ENCODE measurements at regions not wholly inside any gene's neighbourhood (a gene's known extent, or its start where the extent isn't known, plus 50 kb on each side); places are given as distances from the start of the nearest gene placed in this dataset.

DNA sequence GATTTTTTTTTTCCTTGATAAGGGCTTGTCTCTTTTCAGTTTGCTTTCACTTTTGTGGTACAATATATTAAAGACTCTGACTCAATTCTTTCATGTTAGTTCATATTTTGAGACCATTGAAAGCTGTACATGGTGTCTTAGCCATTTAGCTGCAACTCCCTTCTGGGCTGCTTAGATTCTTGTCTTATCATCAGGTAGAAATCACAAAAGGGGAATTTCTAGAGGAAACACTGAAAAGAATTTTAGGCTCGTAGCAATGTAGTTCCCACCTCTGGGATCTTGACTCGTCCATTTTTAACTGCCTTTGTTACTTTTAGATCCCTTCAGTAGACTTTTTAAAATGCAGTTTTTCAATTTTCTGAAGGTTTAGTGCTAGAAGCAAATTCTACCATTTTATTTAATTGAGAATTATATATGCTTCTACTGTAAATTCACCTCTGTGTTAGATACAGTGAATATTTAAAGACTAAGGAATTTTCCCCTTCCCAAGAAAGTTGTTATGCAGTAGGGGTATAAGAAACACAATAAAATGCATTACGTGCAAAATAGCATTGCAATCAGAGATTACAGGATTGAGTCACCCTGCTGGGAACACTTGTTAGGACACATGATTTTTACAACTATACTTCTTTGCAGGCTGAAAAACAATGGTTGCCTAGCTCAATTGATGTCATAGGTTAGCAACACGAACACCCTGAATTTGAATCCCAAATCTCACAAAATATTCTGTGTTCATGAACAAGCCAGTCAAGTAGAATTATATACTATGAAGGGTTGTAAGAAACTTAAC, 772.7 kb downstream of the PDCD6IP start:
- FAIRE-seq = no peak

DNA sequence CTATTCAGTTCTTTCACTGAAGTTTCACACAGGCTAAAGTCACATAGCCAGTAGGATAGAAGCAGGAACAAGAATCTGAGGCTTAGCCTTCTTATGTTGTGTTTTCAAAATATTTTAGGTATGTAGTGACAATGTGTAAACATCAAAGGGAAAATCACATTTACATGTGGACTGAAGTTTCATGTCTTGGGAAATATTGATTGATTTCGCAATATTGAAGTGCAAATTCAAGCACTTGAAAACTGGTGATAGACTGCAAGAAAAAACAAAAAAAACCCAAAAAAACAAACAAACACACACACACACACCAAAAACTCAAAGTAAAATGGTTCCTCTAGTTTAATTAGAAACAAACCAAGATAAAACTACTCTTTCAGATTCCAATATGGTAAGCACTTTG, 773.3 kb downstream of the PDCD6IP start:
- DNase-seq (ENCODE audit: insufficient read length) (no peak), FAIRE-seq (no peak)
- TF ChIP-seq POLR2A (IDR thresholded peaks at IDR 0.05; ENCODE audit: low read depth, low read length) (no peak), POLR2AphosphoS5 (IDR thresholded peaks at IDR 0.05; ENCODE audit: low read depth, low read length) (no peak), TAF1 (IDR thresholded peaks at IDR 0.05; ENCODE audit: borderline replicate concordance, low read depth, low read length) (no peak)

More for the DNA sequence above, 772.7 kb downstream of the PDCD6IP start:
- DNase-seq (ENCODE audit: insufficient read length) = no peak
- TF ChIP-seq POLR2AphosphoS5 (IDR thresholded peaks at IDR 0.05; ENCODE audit: low read depth, low read length) = no peak
- TF ChIP-seq POLR2A (IDR thresholded peaks at IDR 0.05; ENCODE audit: low read depth, low read length) = no peak
- no peak for TF ChIP-seq TAF1 (IDR thresholded peaks at IDR 0.05; ENCODE audit: borderline replicate concordance, low read depth, low read length)

DNA sequence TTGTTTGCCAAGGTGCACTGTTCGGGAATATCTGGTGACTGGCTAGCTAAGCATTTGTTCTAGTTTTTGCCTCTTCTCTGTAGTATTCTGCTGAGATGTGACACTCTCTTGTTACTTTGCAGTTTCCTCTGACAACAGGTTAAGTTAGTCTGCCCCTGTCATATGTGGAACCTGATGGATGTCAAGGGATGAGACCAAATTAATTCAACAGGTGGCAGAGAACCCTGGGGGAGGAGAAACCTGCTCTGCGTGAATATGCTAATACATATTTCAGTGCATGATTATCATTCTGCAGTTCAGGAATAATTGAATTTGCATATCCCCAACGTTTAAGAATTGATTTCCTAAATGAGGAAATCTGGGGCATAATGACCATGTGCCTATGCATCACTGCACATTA, 777.3 kb downstream of the PDCD6IP start:
- DNase-seq (ENCODE audit: insufficient read length) (no peak), FAIRE-seq (no peak)
- TF ChIP-seq TAF1 (IDR thresholded peaks at IDR 0.05; ENCODE audit: borderline replicate concordance, low read depth, low read length) = no peak
- TF ChIP-seq POLR2A (IDR thresholded peaks at IDR 0.05; ENCODE audit: low read depth, low read length) = no peak
- no peak for TF ChIP-seq POLR2AphosphoS5 (IDR thresholded peaks at IDR 0.05; ENCODE audit: low read depth, low read length)

DNA sequence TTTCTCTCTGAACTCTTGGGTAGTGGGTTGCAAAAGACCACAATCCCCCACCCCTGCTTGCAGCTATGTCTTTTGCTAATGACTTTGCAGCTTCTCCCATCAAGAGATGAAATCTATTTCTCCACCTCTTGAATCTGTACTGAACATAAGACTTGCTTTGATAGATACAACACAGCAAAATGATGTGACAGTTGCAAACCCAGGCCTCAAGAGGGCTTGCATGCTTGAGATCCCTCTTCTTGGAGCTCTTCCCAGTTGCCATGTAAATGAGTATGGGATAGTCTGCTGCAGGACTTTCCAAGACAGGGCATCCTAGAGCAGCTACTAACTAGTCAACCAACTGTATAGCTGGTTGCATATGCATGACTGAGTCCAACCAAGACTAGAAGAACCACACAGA, 783.6 kb downstream of the PDCD6IP start:
- no peak for TF ChIP-seq POLR2A (IDR thresholded peaks at IDR 0.05; ENCODE audit: low read depth, low read length)
- TF ChIP-seq TAF1 (IDR thresholded peaks at IDR 0.05; ENCODE audit: borderline replicate concordance, low read depth, low read length) = no peak
- TF ChIP-seq POLR2AphosphoS5 (IDR thresholded peaks at IDR 0.05; ENCODE audit: low read depth, low read length) = no peak
- FAIRE-seq (no peak), DNase-seq (ENCODE audit: insufficient read length) (no peak)

DNA sequence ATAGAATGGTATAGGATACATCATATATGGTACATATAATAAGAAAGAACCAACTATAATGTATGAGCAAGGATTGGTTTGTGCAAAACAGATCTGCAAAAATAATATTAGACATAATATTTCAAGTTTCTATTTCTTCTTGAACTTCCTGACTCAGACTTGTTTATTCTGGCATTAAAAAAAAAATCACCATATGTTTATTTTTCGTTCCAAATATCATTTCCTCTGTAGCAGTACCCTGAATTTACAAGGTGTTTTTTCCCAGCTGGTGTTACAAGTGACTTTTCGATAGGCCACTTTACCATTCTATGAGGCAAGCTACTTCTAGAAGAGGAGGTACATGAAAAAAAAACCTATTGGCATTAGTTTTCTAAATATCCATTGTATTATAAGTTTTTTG, 785.0 kb downstream of the PDCD6IP start:
- FAIRE-seq = no peak
- TF ChIP-seq POLR2AphosphoS5 (IDR thresholded peaks at IDR 0.05; ENCODE audit: low read depth, low read length) = no peak
- no peak for TF ChIP-seq TAF1 (IDR thresholded peaks at IDR 0.05; ENCODE audit: borderline replicate concordance, low read depth, low read length)
- TF ChIP-seq POLR2A (IDR thresholded peaks at IDR 0.05; ENCODE audit: low read depth, low read length) = no peak
- no peak for DNase-seq (ENCODE audit: insufficient read length)

DNA sequence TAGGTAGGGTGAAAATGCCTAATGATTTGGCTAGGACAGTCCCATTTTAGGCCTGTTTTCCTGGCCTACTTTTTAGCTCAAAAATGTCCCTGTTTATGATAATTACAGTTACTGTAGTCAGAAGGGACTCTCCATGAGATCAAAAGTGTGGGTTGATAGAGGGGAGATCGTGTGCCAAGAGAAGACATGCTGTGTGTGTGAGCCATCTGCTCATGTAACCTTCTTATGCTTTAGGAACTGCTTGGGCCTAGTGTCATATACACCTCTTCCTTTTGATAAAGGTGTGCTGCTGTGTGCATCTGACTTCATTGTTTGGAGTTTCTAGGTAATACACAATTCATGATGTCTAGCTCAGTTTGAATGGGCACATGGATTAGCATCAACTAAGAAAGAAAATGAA, 786.5 kb downstream of the PDCD6IP start:
- DNase-seq (ENCODE audit: insufficient read length) (no peak), FAIRE-seq (no peak)
- TF ChIP-seq POLR2AphosphoS5 (IDR thresholded peaks at IDR 0.05; ENCODE audit: low read depth, low read length) (no peak), POLR2A (IDR thresholded peaks at IDR 0.05; ENCODE audit: low read depth, low read length) (no peak), TAF1 (IDR thresholded peaks at IDR 0.05; ENCODE audit: borderline replicate concordance, low read depth, low read length) (no peak)

DNA sequence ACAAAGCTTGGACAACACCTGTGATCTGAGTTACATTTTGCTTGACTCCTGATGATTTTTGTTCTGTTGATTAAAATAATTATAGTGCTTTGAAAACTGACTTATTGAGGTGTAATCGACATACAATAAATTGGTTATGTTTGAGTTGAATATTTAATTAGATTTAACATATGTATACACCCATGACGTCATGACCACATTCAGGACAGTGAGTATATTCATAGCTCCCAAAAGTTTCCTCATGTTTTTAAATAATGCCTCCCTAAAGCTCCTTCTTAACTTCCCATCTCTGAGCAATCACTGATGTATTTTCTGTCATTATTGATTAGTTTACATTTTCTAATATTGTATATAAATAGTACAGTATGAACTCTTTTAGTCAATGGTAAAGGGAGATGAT, 801.2 kb downstream of the PDCD6IP start:
- DNase-seq (ENCODE audit: insufficient read length) (no peak), FAIRE-seq (no peak)
- TF ChIP-seq POLR2A (IDR thresholded peaks at IDR 0.05; ENCODE audit: low read depth, low read length) (no peak), POLR2AphosphoS5 (IDR thresholded peaks at IDR 0.05; ENCODE audit: low read depth, low read length) (no peak), TAF1 (IDR thresholded peaks at IDR 0.05; ENCODE audit: borderline replicate concordance, low read depth, low read length) (no peak)

DNA sequence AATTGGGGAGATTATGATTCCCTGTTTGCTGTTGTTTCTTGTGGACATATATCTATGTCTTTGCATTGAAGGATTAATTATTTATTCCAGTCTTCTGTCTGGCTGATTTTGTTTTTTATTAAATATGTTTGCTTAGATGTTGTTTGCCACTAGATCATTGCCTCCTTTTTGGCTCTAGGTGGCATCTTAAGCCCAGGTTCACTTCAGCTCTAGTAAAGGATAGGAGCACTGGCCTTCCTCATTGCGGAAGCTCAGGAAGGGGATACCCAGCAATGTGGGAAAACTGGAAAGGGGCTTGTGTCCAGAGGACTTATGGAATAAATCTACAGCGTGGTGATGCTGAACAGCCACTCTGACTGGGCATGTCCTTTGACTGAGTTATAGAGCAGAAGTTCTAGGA, 821.6 kb downstream of the PDCD6IP start:
- no peak for DNase-seq (ENCODE audit: insufficient read length)

DNA sequence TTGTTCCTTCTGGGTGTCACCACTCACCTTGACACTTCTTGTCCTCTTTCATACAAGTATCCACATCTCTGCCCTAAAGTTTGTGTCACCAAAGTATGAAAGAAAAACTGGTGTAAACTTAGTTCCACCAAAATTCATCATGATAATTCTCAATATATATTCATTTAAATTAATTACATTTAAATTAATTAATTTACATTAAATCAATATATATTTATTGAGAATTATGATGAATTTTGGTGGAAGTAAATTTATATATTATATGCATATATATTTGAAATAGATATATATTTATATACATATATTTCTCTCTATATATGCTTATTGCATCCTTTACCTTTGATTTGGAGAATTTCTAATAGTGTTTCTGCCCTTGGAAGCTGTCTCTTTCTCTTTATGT, 828.3 kb downstream of the PDCD6IP start:
- DNase-seq (ENCODE audit: insufficient read length) (no peak), FAIRE-seq (no peak)
- TF ChIP-seq POLR2A (IDR thresholded peaks at IDR 0.05; ENCODE audit: low read depth, low read length) (no peak), POLR2AphosphoS5 (IDR thresholded peaks at IDR 0.05; ENCODE audit: low read depth, low read length) (no peak), TAF1 (IDR thresholded peaks at IDR 0.05; ENCODE audit: borderline replicate concordance, low read depth, low read length) (no peak)

More for the DNA sequence above, 821.6 kb downstream of the PDCD6IP start:
- no peak for TF ChIP-seq TAF1 (IDR thresholded peaks at IDR 0.05; ENCODE audit: borderline replicate concordance, low read depth, low read length)
- no peak for TF ChIP-seq POLR2AphosphoS5 (IDR thresholded peaks at IDR 0.05; ENCODE audit: low read depth, low read length)
- no peak for TF ChIP-seq POLR2A (IDR thresholded peaks at IDR 0.05; ENCODE audit: low read depth, low read length)
- FAIRE-seq = no peak

DNA sequence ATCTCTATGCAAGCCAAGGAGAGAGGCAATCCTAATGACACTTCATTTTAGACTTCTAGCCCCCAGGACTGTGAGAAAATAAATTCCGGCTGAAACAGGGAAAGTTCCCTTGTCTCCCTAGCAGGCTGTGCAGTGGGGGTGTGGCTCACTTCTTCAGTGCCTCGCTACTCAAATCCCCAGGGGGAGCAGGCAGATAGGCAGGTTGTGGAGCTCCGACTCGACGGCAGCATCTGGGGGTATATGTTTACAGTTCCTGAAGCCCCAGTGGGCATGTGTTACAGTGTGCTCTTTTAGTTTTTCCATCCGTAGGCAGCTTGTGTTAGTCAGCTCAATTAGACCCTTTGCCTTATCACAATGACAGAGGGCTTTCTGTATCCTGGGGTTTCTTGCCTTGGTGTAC, 836.5 kb downstream of the PDCD6IP start:
- TF ChIP-seq POLR2AphosphoS5 (IDR thresholded peaks at IDR 0.05; ENCODE audit: low read depth, low read length) (no peak), POLR2A (IDR thresholded peaks at IDR 0.05; ENCODE audit: low read depth, low read length) (no peak), TAF1 (IDR thresholded peaks at IDR 0.05; ENCODE audit: borderline replicate concordance, low read depth, low read length) (no peak)
- FAIRE-seq (no peak), DNase-seq (ENCODE audit: insufficient read length) (no peak)

DNA sequence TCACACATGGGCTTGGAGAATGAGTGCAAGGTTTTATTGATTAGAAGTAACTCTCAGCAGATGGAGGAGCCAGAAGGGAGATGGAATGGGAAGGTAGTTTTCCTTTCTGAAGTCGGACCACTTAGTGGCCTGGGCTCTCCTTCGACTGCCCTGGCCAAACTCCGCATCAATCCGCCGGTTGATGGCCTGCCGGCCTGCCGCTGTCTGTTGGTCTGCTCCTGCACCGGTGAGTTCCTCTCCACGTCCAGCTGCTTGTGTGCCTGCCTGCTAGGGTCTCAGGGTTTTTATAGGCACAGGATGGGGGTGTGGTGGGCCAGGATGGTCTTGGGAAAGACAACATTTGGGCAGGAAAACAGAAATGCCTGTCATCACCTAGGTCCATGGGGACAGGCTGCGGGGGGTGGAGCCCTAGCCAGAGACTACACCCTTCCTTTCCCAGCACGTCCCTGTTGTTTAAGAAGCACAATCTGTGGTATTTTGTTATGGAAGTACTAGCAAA, 837.0 kb downstream of the PDCD6IP start:
- TF ChIP-seq POLR2A (IDR thresholded peaks at IDR 0.05; ENCODE audit: low read depth, low read length) (no peak), POLR2AphosphoS5 (IDR thresholded peaks at IDR 0.05; ENCODE audit: low read depth, low read length) (no peak), TAF1 (IDR thresholded peaks at IDR 0.05; ENCODE audit: borderline replicate concordance, low read depth, low read length) (no peak)
- FAIRE-seq (no peak), DNase-seq (ENCODE audit: insufficient read length) (no peak)

DNA sequence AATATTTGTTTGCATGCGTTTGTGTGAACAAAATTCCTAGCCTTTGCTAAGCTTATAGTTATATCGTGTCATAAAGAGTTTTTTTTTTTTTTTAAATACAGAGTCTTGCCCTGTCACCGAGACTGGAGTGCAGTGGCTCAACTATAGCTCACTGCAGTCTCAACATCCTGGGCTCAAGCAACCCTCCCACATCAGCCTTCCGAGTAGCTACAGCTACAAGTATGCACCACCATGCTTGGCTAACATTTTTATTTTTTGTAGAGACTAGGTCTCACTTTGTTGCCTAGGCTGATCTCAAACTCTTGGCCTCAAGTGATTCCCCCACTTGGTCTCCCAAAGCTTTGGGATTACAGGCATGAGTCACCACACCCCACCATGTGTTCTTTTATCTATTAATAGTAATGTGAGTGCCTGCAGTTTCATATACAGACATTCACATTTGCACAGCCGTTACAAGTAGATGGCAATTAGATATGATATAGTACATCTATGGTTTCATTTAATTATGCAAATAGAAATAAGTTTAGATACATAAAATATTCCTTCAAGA, 848.6 kb downstream of the PDCD6IP start:
- DNase-seq (ENCODE audit: insufficient read length) = no peak
- no peak for TF ChIP-seq POLR2AphosphoS5 (IDR thresholded peaks at IDR 0.05; ENCODE audit: low read depth, low read length)
- TF ChIP-seq POLR2A (IDR thresholded peaks at IDR 0.05; ENCODE audit: low read depth, low read length) = no peak
- TF ChIP-seq TAF1 (IDR thresholded peaks at IDR 0.05; ENCODE audit: borderline replicate concordance, low read depth, low read length) = no peak
- FAIRE-seq = no peak

Measured in GM12892 (cell line).